OCI-LY3 (cell line): ENCODE measurements at regions not wholly inside any gene's neighbourhood (a gene's known extent, or its start where the extent isn't known, plus 50 kb on each side); places are given as distances from the start of the nearest gene placed in this dataset.

Source experiments
- H2AFZ ChIP-seq: fragments of 200-600, 300-600 bp; shearing (Covaris generic); 2 replicates; pipeline ENCODE4 v1.6.0; 2014; ENCODE audit warnings: antibody characterized with exemption, low read depth, low read length
- H3K27ac ChIP-seq: fragments of 200-600, 300-600 bp; sonication (generic); 2 replicates; pipeline ENCODE4 v1.5.1; 2014; ENCODE audit warnings: mild to moderate bottlenecking, low read length, moderate library complexity, mixed read lengths
- H3K27me3 ChIP-seq: fragments of 200-600, 300-600 bp; sonication (generic); 2 replicates; pipeline ENCODE4 v1.6.1; 2014; ENCODE audit warnings: low read depth, low read length, mixed read lengths
- H3K36me3 ChIP-seq: fragments of 200-600, 300-600 bp; sonication (generic); replicated peaks from 2 replicates; pipeline ENCODE3; 2014; ENCODE audit warnings: low read depth, low read length, mixed read lengths
- H3K4me1 ChIP-seq: fragments of 300-600, 200-600 bp; sonication (generic); 2 replicates; pipeline ENCODE4 v1.6.1; 2014; ENCODE audit warnings: low read length, mixed read lengths
- H3K4me2 ChIP-seq: fragments of 200-600, 300-600 bp; sonication (generic); 2 replicates; pipeline ENCODE4 v1.6.1; 2014; ENCODE audit warnings: low read length, mixed read lengths
- H3K4me3 ChIP-seq: fragments of 300-600, 200-600 bp; sonication (generic); 2 replicates; pipeline ENCODE4 v1.5.1; 2014; ENCODE audit warnings: antibody characterized with exemption, mild to moderate bottlenecking, low read length, moderate library complexity
- H3K79me2 ChIP-seq: fragments of 300-600, 200-600 bp; shearing (Covaris generic); 2 replicates; pipeline ENCODE4 v1.6.1; 2014; ENCODE audit warnings: mild to moderate bottlenecking, low read length, mixed read lengths
- H3K9ac ChIP-seq: fragments of 300-600, 200-600 bp; shearing (Covaris generic); 2 replicates; pipeline ENCODE4 v1.6.0; 2014; ENCODE audit warnings: mild to moderate bottlenecking, low read length, moderate library complexity
- H3K9me3 ChIP-seq: fragments of 200-600, 300-600 bp; shearing (Covaris generic); 2 replicates; pipeline ENCODE4 v1.6.1; 2014; ENCODE audit warnings: low read length, mixed read lengths; ENCODE audit not compliant: insufficient read depth
- H4K20me1 ChIP-seq: fragments of 200-600, 300-600 bp; sonication (generic); 2 replicates; pipeline ENCODE4 v1.6.1; 2016; ENCODE audit warnings: low read length, mixed read lengths; ENCODE audit not compliant: insufficient read depth
- EZH2phosphoT487 ChIP-seq: fragments of 200-600 bp; shearing (Covaris generic); IDR thresholded peaks from 2 replicates; pipeline ENCODE4 v1.6.1; 2018; ENCODE audit warnings: antibody characterized with exemption, mixed run types, low read depth
- TF ChIP-seq, protein P1 (sequence below): fragments of 200-600, 300-600 bp; sonication (generic); IDR thresholded peaks from 2 replicates; pipeline ENCODE4 v1.5.1; 2014; ENCODE audit warnings: antibody characterized with exemption, low read length, low read depth

DNA sequence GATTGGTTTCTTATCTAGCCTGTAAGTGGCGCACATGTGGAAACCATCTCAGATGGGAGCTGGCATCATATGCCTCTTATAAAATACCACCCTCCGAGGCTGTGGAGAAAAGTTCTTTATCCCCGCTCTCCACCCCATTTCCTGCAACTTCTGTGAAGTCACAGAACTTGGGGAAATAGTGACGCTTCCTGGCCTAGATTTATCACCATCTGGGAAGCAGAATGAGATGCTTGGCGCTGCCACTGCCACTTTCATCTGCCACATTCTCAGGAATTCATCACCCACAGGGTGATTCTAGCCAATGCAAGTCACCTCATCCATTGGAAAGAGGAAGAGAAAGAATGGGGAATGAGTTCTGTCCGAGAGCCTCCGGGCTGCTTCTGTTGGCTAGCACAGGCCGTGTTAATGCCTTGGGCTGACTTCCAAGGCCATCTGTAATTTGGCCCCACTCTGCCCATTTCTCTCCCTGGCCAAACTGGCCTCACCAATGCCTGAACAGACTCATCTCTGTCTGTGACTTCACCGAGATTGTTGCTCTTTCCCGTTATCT, 148.8 kb upstream of the SOX4 start:
- Histone ChIP-seq H4K20me1 (no peaks in the 10 kb centered on the region), H2AFZ (no peak overlapping the region), H3K36me3 (no peaks in the 10 kb centered on the region), H3K27ac (no peak overlapping the region), H3K79me2 (no peaks in the 10 kb centered on the region), H3K9ac (no peak overlapping the region), H3K4me1 (peaks cover 13% of the 10 kb centered on the region), H3K4me2 (no peak overlapping the region), H3K27me3 (no peaks in the 10 kb centered on the region), H3K4me3 (no peak overlapping the region), H3K9me3 (no peaks in the 10 kb centered on the region)
- TF ChIP-seq EZH2phosphoT487, result no peak
- TF ChIP-seq, protein P1, sequence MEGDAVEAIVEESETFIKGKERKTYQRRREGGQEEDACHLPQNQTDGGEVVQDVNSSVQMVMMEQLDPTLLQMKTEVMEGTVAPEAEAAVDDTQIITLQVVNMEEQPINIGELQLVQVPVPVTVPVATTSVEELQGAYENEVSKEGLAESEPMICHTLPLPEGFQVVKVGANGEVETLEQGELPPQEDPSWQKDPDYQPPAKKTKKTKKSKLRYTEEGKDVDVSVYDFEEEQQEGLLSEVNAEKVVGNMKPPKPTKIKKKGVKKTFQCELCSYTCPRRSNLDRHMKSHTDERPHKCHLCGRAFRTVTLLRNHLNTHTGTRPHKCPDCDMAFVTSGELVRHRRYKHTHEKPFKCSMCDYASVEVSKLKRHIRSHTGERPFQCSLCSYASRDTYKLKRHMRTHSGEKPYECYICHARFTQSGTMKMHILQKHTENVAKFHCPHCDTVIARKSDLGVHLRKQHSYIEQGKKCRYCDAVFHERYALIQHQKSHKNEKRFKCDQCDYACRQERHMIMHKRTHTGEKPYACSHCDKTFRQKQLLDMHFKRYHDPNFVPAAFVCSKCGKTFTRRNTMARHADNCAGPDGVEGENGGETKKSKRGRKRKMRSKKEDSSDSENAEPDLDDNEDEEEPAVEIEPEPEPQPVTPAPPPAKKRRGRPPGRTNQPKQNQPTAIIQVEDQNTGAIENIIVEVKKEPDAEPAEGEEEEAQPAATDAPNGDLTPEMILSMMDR, result no peak

- Histone ChIP-seq H3K36me3 (no peaks in the 10 kb centered on the region), H3K9ac (no peak overlapping the region), H3K4me2 (no peak overlapping the region), H3K4me1 (no peaks in the 10 kb centered on the region), H3K79me2 (no peaks in the 10 kb centered on the region), H3K27me3 (no peaks in the 10 kb centered on the region), H2AFZ (no peak overlapping the region), H3K27ac (no peak overlapping the region), H3K4me3 (no peak overlapping the region), H4K20me1 (no peaks in the 10 kb centered on the region), H3K9me3 (no peaks in the 10 kb centered on the region)
- TF ChIP-seq, protein P1, result no peak
- TF ChIP-seq EZH2phosphoT487, result no peak
These were observed 145.6 kb upstream of the SOX4 start for GRCh38 chr6:21447987-21448386.

GRCh38 chr6:21448485-21449109, 145.0 kb upstream of the SOX4 start:
- Histone ChIP-seq H2AFZ (no peak overlapping the region), H3K36me3 (no peaks in the 10 kb centered on the region), H3K4me1 (no peaks in the 10 kb centered on the region), H4K20me1 (no peaks in the 10 kb centered on the region), H3K9ac (no peak overlapping the region), H3K27me3 (no peaks in the 10 kb centered on the region), H3K4me2 (no peak overlapping the region), H3K4me3 (no peak overlapping the region), H3K79me2 (no peaks in the 10 kb centered on the region), H3K27ac (no peak overlapping the region), H3K9me3 (no peaks in the 10 kb centered on the region)
- no peak for TF ChIP-seq EZH2phosphoT487
- TF ChIP-seq, protein P1, result no peak

DNA sequence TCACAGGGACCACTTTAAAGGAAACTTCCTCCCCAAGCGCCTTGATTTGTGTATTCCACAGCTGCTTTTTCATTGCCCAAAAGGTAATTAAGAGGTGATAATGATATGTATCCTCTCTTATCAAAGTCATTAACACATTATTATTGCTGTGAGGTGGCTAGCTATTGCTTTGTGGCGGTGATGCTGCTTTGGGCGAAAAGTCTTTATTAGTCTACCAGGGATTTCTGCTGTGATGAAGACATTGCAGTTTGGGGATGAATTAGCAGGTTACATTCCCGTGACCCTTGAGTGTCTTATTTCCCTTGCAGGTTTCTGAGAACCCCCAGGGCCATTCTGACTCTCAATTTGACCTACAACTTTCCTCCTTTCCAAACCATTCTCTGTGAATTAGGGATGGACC, 143.4 kb upstream of the SOX4 start:
- Histone ChIP-seq H3K9me3 (no peaks in the 10 kb centered on the region), H3K27ac (no peak overlapping the region), H3K79me2 (no peaks in the 10 kb centered on the region), H3K9ac (no peak overlapping the region), H3K4me2 (no peak overlapping the region), H2AFZ (no peak overlapping the region), H3K36me3 (no peaks in the 10 kb centered on the region), H3K4me1 (no peaks in the 10 kb centered on the region), H4K20me1 (no peaks in the 10 kb centered on the region), H3K4me3 (no peak overlapping the region), H3K27me3 (no peaks in the 10 kb centered on the region)
- TF ChIP-seq EZH2phosphoT487, result no peak
- TF ChIP-seq, protein P1, result no peak
